ENCODE measurements at regions not wholly inside any gene's neighbourhood (a gene's known extent, or its start where the extent isn't known, plus 50 kb on each side); places are given as distances from the start of the nearest gene placed in this dataset.

- TF ChIP-seq ZNF184 (tag by site-specific recombination; IDR thresholded peaks at IDR 0.05) = no peak
- TF ChIP-seq ZNF174 (tag by site-specific recombination; IDR thresholded peaks at IDR 0.05) = no peak
- TF ChIP-seq, protein P1, sequence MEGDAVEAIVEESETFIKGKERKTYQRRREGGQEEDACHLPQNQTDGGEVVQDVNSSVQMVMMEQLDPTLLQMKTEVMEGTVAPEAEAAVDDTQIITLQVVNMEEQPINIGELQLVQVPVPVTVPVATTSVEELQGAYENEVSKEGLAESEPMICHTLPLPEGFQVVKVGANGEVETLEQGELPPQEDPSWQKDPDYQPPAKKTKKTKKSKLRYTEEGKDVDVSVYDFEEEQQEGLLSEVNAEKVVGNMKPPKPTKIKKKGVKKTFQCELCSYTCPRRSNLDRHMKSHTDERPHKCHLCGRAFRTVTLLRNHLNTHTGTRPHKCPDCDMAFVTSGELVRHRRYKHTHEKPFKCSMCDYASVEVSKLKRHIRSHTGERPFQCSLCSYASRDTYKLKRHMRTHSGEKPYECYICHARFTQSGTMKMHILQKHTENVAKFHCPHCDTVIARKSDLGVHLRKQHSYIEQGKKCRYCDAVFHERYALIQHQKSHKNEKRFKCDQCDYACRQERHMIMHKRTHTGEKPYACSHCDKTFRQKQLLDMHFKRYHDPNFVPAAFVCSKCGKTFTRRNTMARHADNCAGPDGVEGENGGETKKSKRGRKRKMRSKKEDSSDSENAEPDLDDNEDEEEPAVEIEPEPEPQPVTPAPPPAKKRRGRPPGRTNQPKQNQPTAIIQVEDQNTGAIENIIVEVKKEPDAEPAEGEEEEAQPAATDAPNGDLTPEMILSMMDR (tag by site-specific recombination; IDR thresholded peaks at IDR 0.05) = no peak
- no peak for TF ChIP-seq ZNF274 (IDR thresholded peaks at IDR 0.05; ENCODE audit: low read length)
- no peak for TF ChIP-seq ZNF274 (tag by site-specific recombination; IDR thresholded peaks at IDR 0.05; ENCODE audit: borderline replicate concordance)
- TF ChIP-seq ZNF350 (tag by site-specific recombination; IDR thresholded peaks at IDR 0.05) = no peak
- no peak for TF ChIP-seq HOXA7 (CRISPR knock-in tag; IDR thresholded peaks at IDR 0.05; ENCODE audit: borderline replicate concordance)
- TF ChIP-seq, protein P2, sequence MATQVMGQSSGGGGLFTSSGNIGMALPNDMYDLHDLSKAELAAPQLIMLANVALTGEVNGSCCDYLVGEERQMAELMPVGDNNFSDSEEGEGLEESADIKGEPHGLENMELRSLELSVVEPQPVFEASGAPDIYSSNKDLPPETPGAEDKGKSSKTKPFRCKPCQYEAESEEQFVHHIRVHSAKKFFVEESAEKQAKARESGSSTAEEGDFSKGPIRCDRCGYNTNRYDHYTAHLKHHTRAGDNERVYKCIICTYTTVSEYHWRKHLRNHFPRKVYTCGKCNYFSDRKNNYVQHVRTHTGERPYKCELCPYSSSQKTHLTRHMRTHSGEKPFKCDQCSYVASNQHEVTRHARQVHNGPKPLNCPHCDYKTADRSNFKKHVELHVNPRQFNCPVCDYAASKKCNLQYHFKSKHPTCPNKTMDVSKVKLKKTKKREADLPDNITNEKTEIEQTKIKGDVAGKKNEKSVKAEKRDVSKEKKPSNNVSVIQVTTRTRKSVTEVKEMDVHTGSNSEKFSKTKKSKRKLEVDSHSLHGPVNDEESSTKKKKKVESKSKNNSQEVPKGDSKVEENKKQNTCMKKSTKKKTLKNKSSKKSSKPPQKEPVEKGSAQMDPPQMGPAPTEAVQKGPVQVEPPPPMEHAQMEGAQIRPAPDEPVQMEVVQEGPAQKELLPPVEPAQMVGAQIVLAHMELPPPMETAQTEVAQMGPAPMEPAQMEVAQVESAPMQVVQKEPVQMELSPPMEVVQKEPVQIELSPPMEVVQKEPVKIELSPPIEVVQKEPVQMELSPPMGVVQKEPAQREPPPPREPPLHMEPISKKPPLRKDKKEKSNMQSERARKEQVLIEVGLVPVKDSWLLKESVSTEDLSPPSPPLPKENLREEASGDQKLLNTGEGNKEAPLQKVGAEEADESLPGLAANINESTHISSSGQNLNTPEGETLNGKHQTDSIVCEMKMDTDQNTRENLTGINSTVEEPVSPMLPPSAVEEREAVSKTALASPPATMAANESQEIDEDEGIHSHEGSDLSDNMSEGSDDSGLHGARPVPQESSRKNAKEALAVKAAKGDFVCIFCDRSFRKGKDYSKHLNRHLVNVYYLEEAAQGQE (tag by site-specific recombination; IDR thresholded peaks at IDR 0.05) = no peak
- no peak for TF ChIP-seq ZNF501 (tag by site-specific recombination; IDR thresholded peaks at IDR 0.05)
- TF ChIP-seq, protein P3, sequence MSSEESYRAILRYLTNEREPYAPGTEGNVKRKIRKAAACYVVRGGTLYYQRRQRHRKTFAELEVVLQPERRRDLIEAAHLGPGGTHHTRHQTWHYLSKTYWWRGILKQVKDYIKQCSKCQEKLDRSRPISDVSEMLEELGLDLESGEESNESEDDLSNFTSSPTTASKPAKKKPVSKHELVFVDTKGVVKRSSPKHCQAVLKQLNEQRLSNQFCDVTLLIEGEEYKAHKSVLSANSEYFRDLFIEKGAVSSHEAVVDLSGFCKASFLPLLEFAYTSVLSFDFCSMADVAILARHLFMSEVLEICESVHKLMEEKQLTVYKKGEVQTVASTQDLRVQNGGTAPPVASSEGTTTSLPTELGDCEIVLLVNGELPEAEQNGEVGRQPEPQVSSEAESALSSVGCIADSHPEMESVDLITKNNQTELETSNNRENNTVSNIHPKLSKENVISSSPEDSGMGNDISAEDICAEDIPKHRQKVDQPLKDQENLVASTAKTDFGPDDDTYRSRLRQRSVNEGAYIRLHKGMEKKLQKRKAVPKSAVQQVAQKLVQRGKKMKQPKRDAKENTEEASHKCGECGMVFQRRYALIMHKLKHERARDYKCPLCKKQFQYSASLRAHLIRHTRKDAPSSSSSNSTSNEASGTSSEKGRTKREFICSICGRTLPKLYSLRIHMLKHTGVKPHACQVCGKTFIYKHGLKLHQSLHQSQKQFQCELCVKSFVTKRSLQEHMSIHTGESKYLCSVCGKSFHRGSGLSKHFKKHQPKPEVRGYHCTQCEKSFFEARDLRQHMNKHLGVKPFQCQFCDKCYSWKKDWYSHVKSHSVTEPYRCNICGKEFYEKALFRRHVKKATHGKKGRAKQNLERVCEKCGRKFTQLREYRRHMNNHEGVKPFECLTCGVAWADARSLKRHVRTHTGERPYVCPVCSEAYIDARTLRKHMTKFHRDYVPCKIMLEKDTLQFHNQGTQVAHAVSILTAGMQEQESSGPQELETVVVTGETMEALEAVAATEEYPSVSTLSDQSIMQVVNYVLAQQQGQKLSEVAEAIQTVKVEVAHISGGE (tag by site-specific recombination; conservative IDR thresholded peaks at IDR 0.05; ENCODE audit: low read depth) = no peak
- TF ChIP-seq ZNF211 (tag by site-specific recombination; IDR thresholded peaks at IDR 0.05; ENCODE audit: low read depth) = no peak
- TF ChIP-seq, protein P4, sequence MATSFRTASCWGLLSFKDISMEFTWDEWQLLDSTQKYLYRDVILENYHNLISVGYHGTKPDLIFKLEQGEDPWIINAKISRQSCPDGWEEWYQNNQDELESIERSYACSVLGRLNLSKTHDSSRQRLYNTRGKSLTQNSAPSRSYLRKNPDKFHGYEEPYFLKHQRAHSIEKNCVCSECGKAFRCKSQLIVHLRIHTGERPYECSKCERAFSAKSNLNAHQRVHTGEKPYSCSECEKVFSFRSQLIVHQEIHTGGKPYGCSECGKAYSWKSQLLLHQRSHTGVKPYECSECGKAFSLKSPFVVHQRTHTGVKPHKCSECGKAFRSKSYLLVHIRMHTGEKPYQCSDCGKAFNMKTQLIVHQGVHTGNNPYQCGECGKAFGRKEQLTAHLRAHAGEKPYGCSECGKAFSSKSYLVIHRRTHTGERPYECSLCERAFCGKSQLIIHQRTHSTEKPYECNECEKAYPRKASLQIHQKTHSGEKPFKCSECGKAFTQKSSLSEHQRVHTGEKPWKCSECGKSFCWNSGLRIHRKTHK (tag by site-specific recombination; IDR thresholded peaks at IDR 0.05) = no peak
- no peak for TF ChIP-seq ZNF449 (tag by site-specific recombination; IDR thresholded peaks at IDR 0.05)
- no peak for TF ChIP-seq ZNF692 (tag by site-specific recombination; IDR thresholded peaks at IDR 0.05)
- no peak for TF ChIP-seq ZNF660 (tag by site-specific recombination; IDR thresholded peaks at IDR 0.05)
These were observed 1132.0 kb upstream of the LRRTM3 start for GRCh38 chr10:65793738-65794425.
